Ishikawa (cell line): ENCODE measurements at regions not wholly inside any gene's neighbourhood (a gene's known extent, or its start where the extent isn't known, plus 50 kb on each side); places are given as distances from the start of the nearest gene placed in this dataset.

Experiments
- CEBPB ChIP-seq: IDR thresholded peaks from 2 replicates; pipeline ENCODE4 v1.6.1; 2012
- CREB1 ChIP-seq: IDR thresholded peaks from 2 replicates; pipeline ENCODE4 v1.6.1; 2012; ENCODE audit warnings: low read depth
- EGR1 ChIP-seq: IDR thresholded peaks from 2 replicates; pipeline ENCODE4 v1.6.1; 2012
- EP300 ChIP-seq: IDR thresholded peaks from 2 replicates; pipeline ENCODE4 v1.6.1; 2012; ENCODE audit warnings: borderline replicate concordance
- FOXM1 ChIP-seq: IDR thresholded peaks from 2 replicates; pipeline ENCODE4 v1.6.1; 2012; ENCODE audit warnings: low read depth, borderline replicate concordance
- NFIC ChIP-seq: IDR thresholded peaks from 2 replicates; pipeline ENCODE4 v1.6.1; 2012
- RAD21 ChIP-seq: IDR thresholded peaks from 2 replicates; pipeline ENCODE4 v1.6.1; 2012; ENCODE audit warnings: low read depth
- TAF1 ChIP-seq: IDR thresholded peaks from 2 replicates; pipeline ENCODE4 v1.6.1; 2012; ENCODE audit warnings: low read depth, mild to moderate bottlenecking
- TCF12 ChIP-seq: IDR thresholded peaks from 2 replicates; pipeline ENCODE4 v1.6.1; 2012; ENCODE audit warnings: low read depth
- TEAD4 ChIP-seq: IDR thresholded peaks from 2 replicates; pipeline ENCODE4 v1.6.1; 2012
- YY1 ChIP-seq: IDR thresholded peaks from 2 replicates; pipeline ENCODE4 v1.6.1; 2012; ENCODE audit warnings: low read depth
- ZBTB7A ChIP-seq: IDR thresholded peaks from 2 replicates; pipeline ENCODE4 v1.6.1; 2012; ENCODE audit warnings: low read depth
- TF ChIP-seq, protein P1 (sequence below): IDR thresholded peaks from 2 replicates; pipeline ENCODE4 v1.6.1; 2012; ENCODE audit warnings: low read depth, mild to moderate bottlenecking
- TF ChIP-seq, protein P2 (sequence below): IDR thresholded peaks from 2 replicates; pipeline ENCODE4 v1.6.1; 2012
- TF ChIP-seq, protein P3 (sequence below): IDR thresholded peaks from 2 replicates; pipeline ENCODE4 v1.6.1; 2012

DNA sequence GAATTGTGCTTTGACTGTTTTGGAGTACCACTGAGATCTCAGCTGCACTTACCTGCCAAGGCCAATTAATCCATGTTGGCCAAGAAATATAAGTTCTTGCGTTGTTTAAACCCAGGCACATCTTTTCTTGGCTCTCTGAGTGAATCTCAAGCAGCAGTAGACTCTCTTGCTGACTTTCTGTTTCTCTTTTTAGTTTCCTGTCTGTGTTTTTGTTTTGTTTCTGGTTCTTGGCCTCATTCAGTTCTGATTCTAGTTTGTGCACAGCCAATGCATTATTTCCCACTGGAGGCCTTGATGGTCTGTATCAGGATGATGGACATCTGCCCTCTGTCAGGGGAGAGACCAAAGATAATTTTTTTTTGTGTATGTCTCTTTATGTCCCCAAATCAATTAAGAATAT lies 379.4 kb downstream of the CDH2 start:
- TF ChIP-seq EGR1: no peak
- TF ChIP-seq, protein P1, sequence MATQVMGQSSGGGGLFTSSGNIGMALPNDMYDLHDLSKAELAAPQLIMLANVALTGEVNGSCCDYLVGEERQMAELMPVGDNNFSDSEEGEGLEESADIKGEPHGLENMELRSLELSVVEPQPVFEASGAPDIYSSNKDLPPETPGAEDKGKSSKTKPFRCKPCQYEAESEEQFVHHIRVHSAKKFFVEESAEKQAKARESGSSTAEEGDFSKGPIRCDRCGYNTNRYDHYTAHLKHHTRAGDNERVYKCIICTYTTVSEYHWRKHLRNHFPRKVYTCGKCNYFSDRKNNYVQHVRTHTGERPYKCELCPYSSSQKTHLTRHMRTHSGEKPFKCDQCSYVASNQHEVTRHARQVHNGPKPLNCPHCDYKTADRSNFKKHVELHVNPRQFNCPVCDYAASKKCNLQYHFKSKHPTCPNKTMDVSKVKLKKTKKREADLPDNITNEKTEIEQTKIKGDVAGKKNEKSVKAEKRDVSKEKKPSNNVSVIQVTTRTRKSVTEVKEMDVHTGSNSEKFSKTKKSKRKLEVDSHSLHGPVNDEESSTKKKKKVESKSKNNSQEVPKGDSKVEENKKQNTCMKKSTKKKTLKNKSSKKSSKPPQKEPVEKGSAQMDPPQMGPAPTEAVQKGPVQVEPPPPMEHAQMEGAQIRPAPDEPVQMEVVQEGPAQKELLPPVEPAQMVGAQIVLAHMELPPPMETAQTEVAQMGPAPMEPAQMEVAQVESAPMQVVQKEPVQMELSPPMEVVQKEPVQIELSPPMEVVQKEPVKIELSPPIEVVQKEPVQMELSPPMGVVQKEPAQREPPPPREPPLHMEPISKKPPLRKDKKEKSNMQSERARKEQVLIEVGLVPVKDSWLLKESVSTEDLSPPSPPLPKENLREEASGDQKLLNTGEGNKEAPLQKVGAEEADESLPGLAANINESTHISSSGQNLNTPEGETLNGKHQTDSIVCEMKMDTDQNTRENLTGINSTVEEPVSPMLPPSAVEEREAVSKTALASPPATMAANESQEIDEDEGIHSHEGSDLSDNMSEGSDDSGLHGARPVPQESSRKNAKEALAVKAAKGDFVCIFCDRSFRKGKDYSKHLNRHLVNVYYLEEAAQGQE: no peak
- no peak for TF ChIP-seq TAF1
- TF ChIP-seq RAD21: no peak
- TF ChIP-seq YY1: no peak
- TF ChIP-seq EP300: no peak
- TF ChIP-seq, protein P2, sequence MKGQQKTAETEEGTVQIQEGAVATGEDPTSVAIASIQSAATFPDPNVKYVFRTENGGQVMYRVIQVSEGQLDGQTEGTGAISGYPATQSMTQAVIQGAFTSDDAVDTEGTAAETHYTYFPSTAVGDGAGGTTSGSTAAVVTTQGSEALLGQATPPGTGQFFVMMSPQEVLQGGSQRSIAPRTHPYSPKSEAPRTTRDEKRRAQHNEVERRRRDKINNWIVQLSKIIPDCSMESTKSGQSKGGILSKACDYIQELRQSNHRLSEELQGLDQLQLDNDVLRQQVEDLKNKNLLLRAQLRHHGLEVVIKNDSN: no peak
- no peak for TF ChIP-seq NFIC

DNA sequence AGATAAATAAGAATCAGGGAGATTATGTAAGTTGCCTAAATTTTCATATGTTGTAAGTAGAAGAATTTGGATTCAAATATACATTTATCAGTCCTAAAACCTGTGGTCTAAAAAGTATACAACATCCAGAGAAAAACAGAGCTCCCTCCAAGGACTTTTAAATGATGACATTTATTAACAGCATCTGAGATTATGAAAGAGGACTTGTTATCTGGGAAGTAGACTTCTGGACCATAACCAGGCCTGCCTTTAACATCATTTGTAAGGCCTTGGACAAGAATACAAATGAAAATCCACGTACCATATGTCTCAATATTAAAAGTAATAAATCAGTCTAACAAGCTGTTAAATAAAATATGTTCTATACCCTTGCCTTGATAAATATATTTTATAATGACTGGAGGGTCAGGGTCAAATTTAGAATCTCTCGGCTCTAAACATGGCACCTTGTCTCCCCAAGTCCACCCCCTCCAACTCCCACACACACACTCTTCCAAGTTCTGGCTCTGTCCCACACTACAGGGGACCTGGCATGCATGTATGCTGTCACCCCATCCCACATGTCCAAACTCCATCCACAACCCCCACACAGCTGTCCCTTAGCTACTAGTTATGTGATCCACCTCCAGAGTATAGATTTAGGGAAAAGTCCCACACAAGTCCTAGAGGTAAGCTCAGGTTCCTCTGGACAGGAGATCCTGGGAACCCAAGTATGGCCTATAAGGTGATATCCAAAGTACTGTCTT lies 382.6 kb downstream of the CDH2 start:
- TF ChIP-seq, protein P2: no peak
- TF ChIP-seq TCF12: no peak
- no peak for TF ChIP-seq YY1
- TF ChIP-seq ZBTB7A: no peak
- TF ChIP-seq TEAD4: no peak
- no peak for TF ChIP-seq EP300
- TF ChIP-seq RAD21: no peak
- no peak for TF ChIP-seq CEBPB
- TF ChIP-seq, protein P3, sequence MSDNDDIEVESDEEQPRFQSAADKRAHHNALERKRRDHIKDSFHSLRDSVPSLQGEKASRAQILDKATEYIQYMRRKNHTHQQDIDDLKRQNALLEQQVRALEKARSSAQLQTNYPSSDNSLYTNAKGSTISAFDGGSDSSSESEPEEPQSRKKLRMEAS: no peak
- no peak for TF ChIP-seq EGR1
- TF ChIP-seq NFIC: no peak
- TF ChIP-seq, protein P1: no peak
- no peak for TF ChIP-seq CREB1

DNA sequence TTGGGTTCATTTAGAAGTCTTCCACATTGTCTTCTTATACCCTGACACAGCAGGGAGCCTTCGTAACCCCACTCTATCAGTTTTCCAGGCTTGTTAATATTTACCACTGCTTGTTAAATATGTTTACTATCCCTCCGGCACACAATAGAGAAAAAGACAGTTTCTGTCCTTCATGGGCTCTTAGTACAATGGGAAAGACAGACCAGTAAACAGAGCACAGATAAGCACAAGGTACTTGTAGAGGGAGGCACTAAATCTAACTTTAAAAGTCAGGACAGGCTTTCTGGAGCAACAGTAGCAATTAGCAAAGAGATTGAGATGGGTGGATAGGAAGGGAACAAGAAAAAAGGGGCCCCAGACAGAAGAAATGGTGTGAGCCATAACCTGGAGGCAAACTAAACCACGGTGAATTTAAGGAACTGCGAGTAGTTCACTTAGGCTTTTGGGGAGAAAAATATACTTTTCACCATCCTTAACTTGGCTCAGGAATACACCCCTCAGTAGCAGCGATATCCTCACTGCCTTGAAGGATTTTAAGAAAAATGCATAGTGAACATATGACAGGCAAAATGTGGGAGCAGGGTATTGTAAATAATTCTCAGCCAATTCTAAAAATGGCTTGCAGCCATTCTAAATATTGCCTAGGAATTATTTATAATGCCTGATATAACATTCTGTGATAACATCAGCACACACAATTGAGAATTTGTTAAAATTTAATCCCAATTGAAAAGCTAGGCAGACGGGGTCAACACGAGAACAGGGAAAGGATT lies 383.7 kb downstream of the CDH2 start:
- no peak for TF ChIP-seq EP300
- no peak for TF ChIP-seq RAD21
- no peak for TF ChIP-seq TAF1
- TF ChIP-seq, protein P3: no peak
- TF ChIP-seq CREB1: no peak
- TF ChIP-seq CEBPB: no peak
- TF ChIP-seq, protein P2: no peak
- TF ChIP-seq, protein P1: no peak
- no peak for TF ChIP-seq ZBTB7A
- TF ChIP-seq NFIC: no peak
- TF ChIP-seq TEAD4: no peak
- no peak for TF ChIP-seq EGR1
- no peak for TF ChIP-seq TCF12
- no peak for TF ChIP-seq YY1

DNA sequence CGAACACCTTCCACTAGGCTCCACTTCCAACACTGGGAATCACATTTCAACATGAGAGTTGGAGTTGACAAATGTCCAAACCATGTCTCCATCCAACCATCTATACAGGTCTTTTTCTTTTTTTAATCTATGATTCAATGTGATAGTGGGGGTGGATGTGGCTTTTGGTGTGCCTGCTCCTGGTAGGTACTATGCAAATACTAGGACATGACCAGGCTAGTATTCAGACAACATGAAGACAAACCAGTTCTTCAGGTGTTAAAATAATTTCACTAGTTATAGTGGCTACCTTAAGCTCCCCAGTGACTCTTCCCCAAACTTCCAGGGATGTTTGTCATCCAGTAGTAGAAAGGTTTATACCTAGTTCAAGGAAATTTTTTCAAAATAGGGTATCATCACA lies 387.5 kb downstream of the CDH2 start:
- TF ChIP-seq FOXM1 (no peak), TAF1 (no peak), ZBTB7A (no peak), TCF12 (no peak), TEAD4 (no peak), NFIC (no peak), EGR1 (no peak), YY1 (no peak), CEBPB (no peak), EP300 (no peak), CREB1 (no peak)
- TF ChIP-seq, protein P1: no peak
- TF ChIP-seq, protein P2: no peak
